HG03139 (cell line): ENCODE measurements at regions not wholly inside any gene's neighbourhood (a gene's known extent, or its start where the extent isn't known, plus 50 kb on each side); places are given as distances from the start of the nearest gene placed in this dataset.
"Not testable (repeated sequence)": the region's sequence is repeated elsewhere in the genome, so short reads cannot be mapped to it uniquely, and the experiment has no call there.

ENCODE experiments used
- ATAC-seq: cut with Tn5 transposase; IDR thresholded peaks from one replicate; pipeline ENCODE4 v1.9.1; 2021; ENCODE audit not compliant: unreplicated experiment

DNA sequence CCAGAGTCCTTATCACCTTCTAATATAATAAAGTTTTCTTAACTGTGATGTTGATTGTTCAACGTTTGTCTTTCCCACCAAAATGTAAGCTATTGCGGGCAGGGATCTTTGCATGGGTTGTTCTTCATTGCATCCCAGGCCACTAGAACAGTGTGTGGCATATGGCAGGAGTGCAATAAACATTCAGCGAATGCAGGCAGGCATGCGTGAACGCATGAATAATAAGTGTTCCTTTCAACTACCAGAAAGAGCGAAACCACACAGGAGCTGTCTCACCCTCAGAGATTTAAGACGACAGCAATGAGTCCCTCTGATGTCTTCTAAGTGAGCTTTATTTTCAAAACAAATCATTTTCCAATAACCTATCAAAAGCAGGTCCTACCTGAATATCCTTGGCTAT is 2693.1 kb upstream of the TPTE start:
- ATAC-seq: not testable (repeated sequence)

DNA sequence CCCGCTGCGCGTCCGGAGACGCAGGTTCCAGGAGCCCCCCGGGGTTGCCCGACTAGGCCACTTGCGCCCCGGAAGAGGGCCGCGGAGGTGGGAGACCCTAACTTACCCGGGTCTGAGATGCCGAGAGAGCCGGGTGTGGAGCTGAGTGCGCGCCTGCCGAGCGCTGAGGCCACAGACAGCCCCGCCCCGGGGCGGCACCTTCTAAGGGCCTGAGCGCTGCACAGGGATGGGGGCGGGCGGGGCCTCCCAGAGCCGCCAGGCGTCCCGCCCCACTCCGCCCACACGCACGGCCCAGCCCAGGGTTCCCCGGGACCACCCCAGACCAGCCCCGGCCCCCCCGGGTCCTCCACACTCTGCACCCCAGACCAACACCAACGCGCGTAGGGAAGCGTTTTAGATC is 2692.0 kb upstream of the TPTE start:
- ATAC-seq: not testable (repeated sequence)

DNA sequence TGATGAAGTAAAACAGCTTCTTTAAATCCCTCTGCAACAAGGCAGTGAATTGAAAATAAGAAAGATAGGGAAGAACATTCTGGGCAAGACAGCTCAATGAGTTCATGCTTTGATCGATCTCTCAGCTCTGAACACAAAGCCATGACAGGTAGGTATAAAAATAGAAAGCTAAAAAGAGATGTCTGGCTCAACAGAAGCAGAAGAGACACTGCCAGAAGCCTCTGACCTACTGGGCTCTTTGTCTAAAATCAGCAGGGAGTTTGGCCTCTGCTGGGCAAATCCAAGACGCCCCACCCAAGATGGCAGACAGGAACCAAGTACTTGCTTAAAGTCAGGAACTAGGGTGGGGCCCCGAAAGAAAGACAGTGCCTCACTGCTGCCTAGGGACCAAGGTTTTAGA is 2684.1 kb upstream of the TPTE start:
- ATAC-seq: not testable (repeated sequence)

DNA sequence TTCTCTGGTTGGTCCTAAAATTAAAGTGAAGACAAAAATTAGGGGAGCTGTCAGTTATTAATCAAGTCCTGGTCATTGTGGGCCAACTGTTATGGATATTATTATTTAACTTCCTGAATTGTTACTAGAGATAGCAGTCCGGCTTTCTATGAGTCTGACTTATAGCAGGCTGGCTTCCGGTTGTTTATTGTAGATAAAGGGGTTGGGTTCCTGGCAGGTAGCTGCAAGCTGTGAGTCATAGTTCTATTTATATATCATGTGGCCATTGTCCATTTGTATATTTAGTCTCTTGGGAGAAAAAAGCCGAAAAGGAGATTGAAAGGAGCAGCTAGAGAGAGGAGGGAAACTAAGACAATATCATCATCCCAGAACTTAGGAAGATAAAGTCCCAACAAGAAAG is 2668.0 kb upstream of the TPTE start:
- ATAC-seq: not testable (repeated sequence)

DNA sequence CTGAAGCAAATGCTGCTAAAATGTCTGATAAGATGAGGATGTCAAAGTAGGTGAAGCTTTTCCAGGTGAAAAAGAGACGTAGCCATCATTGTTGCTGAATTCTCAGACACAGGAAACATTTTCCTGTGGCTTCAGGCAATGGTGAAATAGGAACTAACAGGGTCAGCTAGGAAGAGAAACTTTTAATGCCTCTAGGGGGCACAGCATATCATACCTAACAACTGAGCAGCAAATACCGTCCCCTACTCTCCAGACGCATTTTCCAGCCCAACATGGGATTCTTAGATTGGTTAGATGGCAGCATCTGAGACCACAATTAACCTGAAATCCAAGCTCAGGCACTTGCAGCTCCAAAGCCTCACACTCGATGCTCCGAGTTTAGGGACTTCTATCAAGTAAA is 2667.5 kb upstream of the TPTE start:
- not testable (repeated sequence) for ATAC-seq
